Ramos (cell line): ENCODE measurements at regions not wholly inside any gene's neighbourhood (a gene's known extent, or its start where the extent isn't known, plus 50 kb on each side); places are given as distances from the start of the nearest gene placed in this dataset.

Experiments used
- in situ Hi-C: fragments of 300-500 bp; cut with MboI; formaldehyde crosslinking; loops from one replicate; pipeline ENCODE4 v1.14.3; 2022; ENCODE audit warnings: low sequenced_read_pairs; ENCODE audit not compliant: unreplicated experiment

GRCh38 chr18:27242392-27243047, 57.4 kb upstream of the CHST9 start:
- in situ Hi-C loops = no loop called here

DNA sequence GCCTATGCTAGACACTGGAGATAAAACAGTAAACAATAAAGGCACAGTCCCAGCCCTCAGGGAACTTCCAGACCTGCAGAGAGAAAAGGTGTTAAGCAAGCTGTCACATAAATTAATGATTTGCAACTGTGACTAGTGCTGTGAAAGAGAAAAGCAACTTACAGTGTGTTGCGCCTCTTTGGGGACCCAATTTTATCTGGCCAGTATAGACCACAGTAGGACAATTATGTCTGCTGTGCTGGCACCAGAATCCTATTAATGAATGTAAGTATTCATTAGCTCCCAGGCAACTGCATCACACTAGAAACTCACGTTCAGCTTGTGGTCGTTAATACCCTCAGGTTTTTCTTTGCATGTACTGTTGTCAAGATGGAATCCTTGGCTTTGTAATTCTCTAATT, 55.3 kb upstream of the CHST9 start:
- in situ Hi-C loops = no loop called here

DNA sequence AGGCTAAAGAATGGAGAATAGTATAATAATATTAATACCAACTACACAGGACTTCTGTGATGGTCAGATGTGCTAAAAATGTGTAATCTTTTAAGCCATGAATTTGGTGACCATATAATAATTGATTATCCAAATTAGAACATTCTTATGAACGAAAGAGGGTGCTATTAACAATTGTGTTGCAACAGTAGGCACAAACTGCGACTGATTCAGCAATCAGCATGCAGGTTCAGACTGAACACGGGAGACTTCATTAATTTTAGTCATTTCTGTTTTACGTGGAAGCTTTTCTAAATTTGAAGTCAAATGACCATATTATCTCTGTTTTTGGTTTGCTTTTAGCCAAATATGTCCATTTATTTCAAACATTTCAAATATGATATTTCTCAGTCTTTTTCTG, 54.6 kb upstream of the CHST9 start:
- in situ Hi-C loops = no loop called here

GRCh38 chr18:27235218-27235870, 50.2 kb upstream of the CHST9 start:
- in situ Hi-C loops = no loop called here
